Osteocyte (in vitro differentiated cells): ENCODE measurements at regions not wholly inside any gene's neighbourhood (a gene's known extent, or its start where the extent isn't known, plus 50 kb on each side); places are given as distances from the start of the nearest gene placed in this dataset.

Experiments used
- DNase-seq: peaks from one replicate; pipeline ENCODE4 v3.0.0; 2021; ENCODE audit warnings: mixed read lengths; ENCODE audit not compliant: unreplicated experiment; ENCODE audit errors: extremely low spot score
- H3K27ac Mint-ChIP-seq: one replicate; pipeline ENCODE4 v1.8.0; 2021; ENCODE audit warnings: mild to moderate bottlenecking, mixed read lengths; ENCODE audit not compliant: unreplicated experiment
- H3K27me3 Mint-ChIP-seq: one replicate; pipeline ENCODE4 v1.8.0; 2021; ENCODE audit warnings: mixed read lengths; ENCODE audit not compliant: unreplicated experiment
- H3K36me3 Mint-ChIP-seq: one replicate; pipeline ENCODE4 v1.8.0; 2021; ENCODE audit warnings: mixed read lengths; ENCODE audit not compliant: unreplicated experiment
- H3K4me1 Mint-ChIP-seq: one replicate; pipeline ENCODE4 v1.8.0; 2021; ENCODE audit warnings: mixed read lengths; ENCODE audit not compliant: unreplicated experiment
- H3K4me3 Mint-ChIP-seq: one replicate; pipeline ENCODE4 v1.8.0; 2021; ENCODE audit warnings: mild to moderate bottlenecking, moderate library complexity, mixed read lengths; ENCODE audit not compliant: unreplicated experiment
- H3K9me3 Mint-ChIP-seq: one replicate; pipeline ENCODE4 v1.8.0; 2021; ENCODE audit warnings: mixed read lengths; ENCODE audit not compliant: unreplicated experiment
- CTCF ChIP-seq: fragments of 200-600 bp; sonication (generic); IDR thresholded peaks from 2 replicates; pipeline ENCODE4 v1.5.0; 2021; ENCODE audit warnings: antibody characterized with exemption, mild to moderate bottlenecking, moderate library complexity

GRCh38 chr19:28511655-28512054 lies 701.3 kb downstream of the UQCRFS1 start:
- Mint-ChIP-seq H3K4me1 (no peaks in the 10 kb centered on the region), H3K36me3 (no peaks in the 10 kb centered on the region), H3K27ac (no peak overlapping the region), H3K27me3 (no peaks in the 10 kb centered on the region), H3K4me3 (no peak overlapping the region), H3K9me3 (peaks cover 9% of the 10 kb centered on the region)
- DNase-seq = no peak
- TF ChIP-seq CTCF = no peak

GRCh38 chr19:28509079-28509895 lies 703.7 kb downstream of the UQCRFS1 start:
- no peaks in the 10 kb centered on the region for H3K36me3 Mint-ChIP-seq
- peak; percentile 60 for DNase-seq
- TF ChIP-seq CTCF = no peak
- H3K27me3 Mint-ChIP-seq = no peaks in the 10 kb centered on the region
- H3K27ac Mint-ChIP-seq = no peak overlapping the region
- H3K9me3 Mint-ChIP-seq = peaks cover 11% of the 10 kb centered on the region
- no peak overlapping the region for H3K4me3 Mint-ChIP-seq
- no peaks in the 10 kb centered on the region for H3K4me1 Mint-ChIP-seq

- Mint-ChIP-seq H3K36me3 (no peaks in the 10 kb centered on the region), H3K4me1 (no peaks in the 10 kb centered on the region), H3K9me3 (peaks cover 11% of the 10 kb centered on the region), H3K4me3 (no peak overlapping the region), H3K27ac (no peak overlapping the region), H3K27me3 (no peaks in the 10 kb centered on the region)
- TF ChIP-seq CTCF = no peak
- DNase-seq = peak; percentile 46
These were observed 704.3 kb downstream of the UQCRFS1 start for GRCh38 chr19:28508666-28509065.

GRCh38 chr19:28505933-28506332 lies 707.0 kb downstream of the UQCRFS1 start:
- TF ChIP-seq CTCF = no peak
- Mint-ChIP-seq H3K4me1 (no peaks in the 10 kb centered on the region), H3K27me3 (no peaks in the 10 kb centered on the region), H3K4me3 (no peak overlapping the region), H3K36me3 (no peaks in the 10 kb centered on the region), H3K9me3 (peaks cover 5% of the 10 kb centered on the region), H3K27ac (no peak overlapping the region)
- DNase-seq = peak; percentile 15

- Mint-ChIP-seq H3K27ac (no peak overlapping the region), H3K9me3 (peaks cover 5% of the 10 kb centered on the region), H3K27me3 (no peaks in the 10 kb centered on the region), H3K4me3 (no peak overlapping the region), H3K36me3 (no peaks in the 10 kb centered on the region), H3K4me1 (no peaks in the 10 kb centered on the region)
- peak; percentile 15 for DNase-seq
- no peak for TF ChIP-seq CTCF
These were observed 707.8 kb downstream of the UQCRFS1 start for GRCh38 chr19:28505134-28505533.
